Trophoblast cell (in vitro differentiated cells and primary cell): ENCODE measurements at regions not wholly inside any gene's neighbourhood (a gene's known extent, or its start where the extent isn't known, plus 50 kb on each side); places are given as distances from the start of the nearest gene placed in this dataset.

Experiments used
- DNase-seq, 2 donors: peaks; one replicate each; pipeline ENCODE4 v3.0.0-alpha.2; 2016
- H2AFZ ChIP-seq: 2 replicates; pipeline ENCODE4 v1.6.1; 2013; ENCODE audit warnings: low read length, moderate library complexity, mild to moderate bottlenecking; ENCODE audit not compliant: insufficient read depth, poor library complexity
- H2AK5ac ChIP-seq: 2 replicates; pipeline ENCODE4 v1.6.1; 2013; ENCODE audit warnings: mild to moderate bottlenecking, low read length
- H2BK120ac ChIP-seq: 2 replicates; pipeline ENCODE4 v1.6.1; 2013; ENCODE audit warnings: low read length, mild to moderate bottlenecking, moderate library complexity; ENCODE audit not compliant: insufficient read depth, poor library complexity
- H2BK12ac ChIP-seq: 2 replicates; pipeline ENCODE4 v1.6.1; 2013; ENCODE audit warnings: mild to moderate bottlenecking, low read length, moderate library complexity
- H2BK5ac ChIP-seq: 2 replicates; pipeline ENCODE4 v1.6.1; 2013; ENCODE audit warnings: low read length, low read depth, moderate library complexity, mild to moderate bottlenecking; ENCODE audit not compliant: poor library complexity
- H3K14ac ChIP-seq: 2 replicates; pipeline ENCODE4 v1.6.1; 2013; ENCODE audit warnings: mild to moderate bottlenecking, low read length
- H3K18ac ChIP-seq: 2 replicates; pipeline ENCODE4 v1.6.1; 2013; ENCODE audit warnings: mild to moderate bottlenecking, low read length
- H3K23ac ChIP-seq: 2 replicates; pipeline ENCODE4 v1.6.1; 2013; ENCODE audit warnings: low read length
- H3K27ac ChIP-seq: 2 replicates; pipeline ENCODE4 v1.5.1; 2013; ENCODE audit warnings: low read depth, mild to moderate bottlenecking, inconsistent platforms, low read length, moderate library complexity
- H3K27me3 ChIP-seq: 2 replicates; pipeline ENCODE4 v1.6.1; 2013; ENCODE audit warnings: inconsistent platforms, mild to moderate bottlenecking, low read length, moderate library complexity; ENCODE audit not compliant: insufficient read depth
- H3K36me3 ChIP-seq, 2 experiments: 1 replicate in 1 of 2; 2 replicates in 1 of 2; pipeline ENCODE4 v1.6.1; 2013; ENCODE audit warnings: low read length in 2 of 2, mild to moderate bottlenecking in 2 of 2, moderate library complexity in 1 of 2; ENCODE audit not compliant: insufficient read depth in 2 of 2, control insufficient read depth in 1 of 2
- H3K4ac ChIP-seq: 2 replicates; pipeline ENCODE4 v1.6.1; 2013; ENCODE audit warnings: low read depth, mild to moderate bottlenecking, low read length, moderate library complexity
- H3K4me1 ChIP-seq, 2 experiments: 1 replicate in 1 of 2; 2 replicates in 1 of 2; pipeline ENCODE4 v1.6.1; 2013; ENCODE audit warnings: low read length in 2 of 2, mild to moderate bottlenecking in 2 of 2, moderate library complexity in 1 of 2; ENCODE audit not compliant: insufficient read depth in 2 of 2, control insufficient read depth in 1 of 2
- H3K4me2 ChIP-seq: 2 replicates; pipeline ENCODE4 v1.6.1; 2013; ENCODE audit warnings: inconsistent platforms, mild to moderate bottlenecking, low read length, moderate library complexity
- H3K4me3 ChIP-seq: 2 replicates; pipeline ENCODE4 v1.5.1; 2013; ENCODE audit warnings: mild to moderate bottlenecking, low read depth, low read length, inconsistent platforms
- H3K79me1 ChIP-seq: one replicate; pipeline ENCODE4 v1.6.1; 2013; ENCODE audit warnings: low read length
- H3K79me2 ChIP-seq: 2 replicates; pipeline ENCODE4 v1.6.1; 2013; ENCODE audit warnings: low read length, mild to moderate bottlenecking; ENCODE audit not compliant: control insufficient read depth, insufficient read depth, poor library complexity
- H3K9ac ChIP-seq: 2 replicates; pipeline ENCODE4 v1.6.1; 2013; ENCODE audit warnings: mild to moderate bottlenecking, low read length
- H3K9me3 ChIP-seq: 2 replicates; pipeline ENCODE4 v1.6.1; 2013; ENCODE audit warnings: low read depth, mild to moderate bottlenecking, control low read depth, inconsistent platforms, low read length; ENCODE audit not compliant: insufficient read depth
- H4K12ac ChIP-seq: 2 replicates; pipeline ENCODE4 v1.6.1; 2013; ENCODE audit warnings: low read depth, mild to moderate bottlenecking, low read length, moderate library complexity
- H4K8ac ChIP-seq: 2 replicates; pipeline ENCODE4 v1.6.1; 2013; ENCODE audit warnings: low read depth, mild to moderate bottlenecking, low read length, moderate library complexity
- H4K91ac ChIP-seq: one replicate; pipeline ENCODE4 v1.6.1; 2013; ENCODE audit warnings: low read depth, mild to moderate bottlenecking, low read length, moderate library complexity
- WGBS: extraction: QIAGEN DNeasy Blood & Tissue Kit; methylation state at CpG from one replicate; pipeline ENCODE4 v1.1.7; 2013; ENCODE audit warnings: missing lambda C conversion rate; ENCODE audit not compliant: insufficient read length, insufficient coverage; ENCODE audit errors: extremely low coverage; 5-methylcytosine and 5-hydroxymethylcytosine counted together

- H3K27me3 ChIP-seq: no peaks in the 10 kb centered on the region
- H3K36me3 ChIP-seq: no peaks in the 10 kb centered on the region
- no peak overlapping the region for H3K9ac ChIP-seq
- no peak overlapping the region for H3K27ac ChIP-seq
- H3K23ac ChIP-seq: no peak overlapping the region
- no peaks in the 10 kb centered on the region for H3K4me1 ChIP-seq
- no peak overlapping the region for H4K8ac ChIP-seq
- no peak for DNase-seq
- H3K18ac ChIP-seq: no peak overlapping the region
- no peaks in the 10 kb centered on the region for H3K79me1 ChIP-seq
- no peak overlapping the region for H3K4ac ChIP-seq
- no peak overlapping the region for H2BK120ac ChIP-seq
- no peaks in the 10 kb centered on the region for H3K9me3 ChIP-seq
- H4K91ac ChIP-seq: no peak overlapping the region
- no peak overlapping the region for H3K14ac ChIP-seq
- no CpG with 5 or more reads among the region's 2 CpGs for WGBS
- no peak overlapping the region for H2AFZ ChIP-seq
- no peak overlapping the region for H2AK5ac ChIP-seq
- no peak overlapping the region for H2BK12ac ChIP-seq
- no peak overlapping the region for H3K4me3 ChIP-seq
- no peak overlapping the region for H3K4me2 ChIP-seq
- H2BK5ac ChIP-seq: no peak overlapping the region
- no peaks in the 10 kb centered on the region for H3K79me2 ChIP-seq
- no peak overlapping the region for H4K12ac ChIP-seq
Observed at GRCh38 chr4:126372634-126373033, 1057.9 kb downstream of the FAT4 start.

DNA sequence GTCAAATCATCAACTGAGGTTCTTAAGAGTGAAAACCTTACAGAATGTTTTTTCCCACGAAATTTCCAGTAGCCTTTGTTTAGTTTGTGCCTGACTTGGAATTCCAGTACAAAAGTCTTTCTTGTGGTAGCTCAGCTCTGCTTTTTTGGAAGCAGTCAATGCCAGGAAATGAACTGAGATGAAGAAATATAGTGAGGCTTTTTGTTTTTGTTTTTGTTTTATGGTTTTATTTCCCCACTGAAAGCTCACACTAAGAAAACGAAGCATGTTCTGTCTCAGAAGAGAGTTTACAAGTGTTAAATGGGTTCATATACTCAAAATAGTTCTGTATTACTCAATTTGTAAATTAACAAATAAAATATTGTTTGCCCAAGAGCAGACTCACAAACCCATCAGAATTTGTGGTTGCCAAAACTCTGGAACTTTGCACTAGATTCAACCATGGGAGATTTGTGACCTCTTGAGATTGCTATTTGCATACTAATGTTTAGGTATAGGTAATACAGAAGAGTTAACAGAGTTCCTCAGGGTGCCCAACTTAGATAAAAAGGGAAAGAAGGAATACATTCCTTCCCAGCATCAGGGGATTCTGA lies 1060.8 kb downstream of the FAT4 start:
- DNase-seq: no peak
- Histone ChIP-seq H3K18ac (no peak overlapping the region), H4K8ac (no peak overlapping the region), H3K14ac (no peak overlapping the region), H2AFZ (no peak overlapping the region), H3K27me3 (no peaks in the 10 kb centered on the region), H3K9ac (no peak overlapping the region), H2BK5ac (no peak overlapping the region), H3K4ac (no peak overlapping the region), H3K23ac (no peak overlapping the region), H2AK5ac (no peak overlapping the region), H3K4me2 (no peak overlapping the region), H3K4me1 (no peaks in the 10 kb centered on the region), H3K27ac (no peak overlapping the region), H2BK120ac (no peak overlapping the region), H3K36me3 (no peaks in the 10 kb centered on the region), H2BK12ac (no peak overlapping the region), H3K79me2 (no peaks in the 10 kb centered on the region), H4K12ac (no peak overlapping the region), H3K4me3 (no peak overlapping the region), H4K91ac (no peak overlapping the region), H3K9me3 (no peaks in the 10 kb centered on the region), H3K79me1 (no peaks in the 10 kb centered on the region)
- WGBS: no CpG with 5 or more reads among the region's 2 CpGs

GRCh38 chr4:126385954-126386353 lies 1071.2 kb downstream of the FAT4 start:
- no peaks in the 10 kb centered on the region for H3K27me3 ChIP-seq
- no peak overlapping the region for H3K9ac ChIP-seq
- no peak overlapping the region for H2BK5ac ChIP-seq
- DNase-seq: no peak
- no peaks in the 10 kb centered on the region for H3K4me1 ChIP-seq
- H3K4ac ChIP-seq: no peak overlapping the region
- no peak overlapping the region for H2AK5ac ChIP-seq
- H3K14ac ChIP-seq: no peak overlapping the region
- H2BK12ac ChIP-seq: no peak overlapping the region
- H4K12ac ChIP-seq: no peak overlapping the region
- no peaks in the 10 kb centered on the region for H3K79me2 ChIP-seq
- no peak overlapping the region for H2BK120ac ChIP-seq
- no peaks in the 10 kb centered on the region for H3K36me3 ChIP-seq
- H3K23ac ChIP-seq: no peak overlapping the region
- H3K4me2 ChIP-seq: no peak overlapping the region
- H2AFZ ChIP-seq: no peak overlapping the region
- H3K18ac ChIP-seq: no peak overlapping the region
- H3K79me1 ChIP-seq: no peaks in the 10 kb centered on the region
- H4K8ac ChIP-seq: no peak overlapping the region
- no peaks in the 10 kb centered on the region for H3K9me3 ChIP-seq
- no peak overlapping the region for H3K27ac ChIP-seq
- no peak overlapping the region for H4K91ac ChIP-seq
- H3K4me3 ChIP-seq: no peak overlapping the region

DNA sequence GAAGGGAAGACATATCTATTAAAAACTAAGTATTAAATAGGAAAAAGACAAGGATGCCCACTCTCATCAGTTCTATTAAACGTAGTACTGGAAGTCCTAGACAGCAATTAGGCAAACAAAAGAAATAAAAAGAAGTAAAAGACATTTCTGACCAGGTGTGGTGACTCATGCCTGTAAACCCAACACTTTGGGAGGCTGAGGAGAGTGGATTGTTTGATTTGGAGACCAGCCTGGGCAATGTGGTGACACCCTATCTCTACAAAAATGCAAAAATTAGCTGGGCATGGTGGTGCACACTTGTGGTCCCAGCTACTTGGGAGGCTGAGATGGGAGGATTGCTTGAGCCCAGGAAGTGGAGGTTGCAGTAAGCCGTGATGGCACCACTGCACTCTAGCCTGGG lies 1071.8 kb downstream of the FAT4 start:
- no peak overlapping the region for H3K14ac ChIP-seq
- no peak overlapping the region for H4K91ac ChIP-seq
- H3K27ac ChIP-seq: no peak overlapping the region
- no peak overlapping the region for H3K18ac ChIP-seq
- no peak overlapping the region for H2BK12ac ChIP-seq
- no peak for DNase-seq
- no peak overlapping the region for H3K9ac ChIP-seq
- no peaks in the 10 kb centered on the region for H3K9me3 ChIP-seq
- H3K4me2 ChIP-seq: no peak overlapping the region
- H3K79me1 ChIP-seq: no peaks in the 10 kb centered on the region
- H2BK120ac ChIP-seq: no peak overlapping the region
- no peaks in the 10 kb centered on the region for H3K27me3 ChIP-seq
- H2BK5ac ChIP-seq: no peak overlapping the region
- H2AFZ ChIP-seq: no peak overlapping the region
- no peaks in the 10 kb centered on the region for H3K4me1 ChIP-seq
- no peak overlapping the region for H4K8ac ChIP-seq
- no peak overlapping the region for H3K4ac ChIP-seq
- H3K36me3 ChIP-seq: no peaks in the 10 kb centered on the region
- H3K23ac ChIP-seq: no peak overlapping the region
- no peak overlapping the region for H3K4me3 ChIP-seq
- no peaks in the 10 kb centered on the region for H3K79me2 ChIP-seq
- no peak overlapping the region for H4K12ac ChIP-seq
- no peak overlapping the region for H2AK5ac ChIP-seq
- WGBS: no CpG with 5 or more reads among the region's 2 CpGs
